ENCODE measurements at regions not wholly inside any gene's neighbourhood (a gene's known extent, or its start where the extent isn't known, plus 50 kb on each side); places are given as distances from the start of the nearest gene placed in this dataset.

DNA sequence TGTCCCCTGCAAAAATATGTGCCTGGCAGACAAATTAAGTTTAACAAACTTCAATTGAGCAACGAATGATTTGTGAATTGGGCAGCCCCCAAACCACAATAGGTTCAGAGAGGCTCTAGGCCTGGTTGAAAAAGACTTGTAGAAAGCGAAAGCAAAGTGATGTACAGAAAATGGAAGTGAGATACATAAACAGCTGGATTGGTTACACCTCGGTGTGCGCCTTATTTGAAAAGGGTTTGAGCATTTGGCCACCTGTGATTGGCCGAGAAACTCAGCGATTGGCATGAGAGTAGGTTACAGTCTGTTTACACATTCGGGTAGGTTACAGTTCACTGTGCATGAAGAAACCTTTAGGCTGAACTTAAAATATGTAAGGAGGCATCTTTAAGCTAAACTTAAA, 136.9 kb downstream of the CD83 start:
- DNase-seq (ENCODE audit: low read depth): no peak

GRCh38 chr6:14255916-14256315, 138.3 kb downstream of the CD83 start:
- no peak for DNase-seq (ENCODE audit: low read depth)

DNA sequence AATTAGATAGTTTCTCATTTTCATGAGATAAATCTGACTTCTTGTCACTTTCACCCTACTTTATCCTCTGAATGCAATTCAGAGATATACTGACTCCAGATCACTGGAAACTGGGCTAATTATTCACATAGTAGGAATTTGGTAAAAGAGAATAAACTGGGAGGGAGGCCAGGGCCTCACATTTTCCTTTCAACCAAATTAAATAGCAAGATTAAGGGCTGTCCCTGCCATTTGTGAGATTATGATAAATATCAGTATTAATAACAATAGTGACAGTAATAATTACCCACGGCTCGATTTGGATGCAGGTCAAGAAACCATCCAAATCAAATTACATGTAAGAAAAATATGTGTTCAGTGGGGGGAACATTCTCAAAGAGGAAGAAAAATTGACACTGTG, 140.5 kb downstream of the CD83 start:
- DNase-seq (ENCODE audit: low read depth): no peak

- no peak for DNase-seq (ENCODE audit: low read depth)
Measured at GRCh38 chr6:14258695-14259593, 141.4 kb downstream of the CD83 start.

GRCh38 chr6:14259594-14260152, 142.1 kb downstream of the CD83 start:
- DNase-seq (ENCODE audit: low read depth): no peak

GRCh38 chr6:14260839-14261238, 143.3 kb downstream of the CD83 start:
- no peak for DNase-seq (ENCODE audit: low read depth)

DNA sequence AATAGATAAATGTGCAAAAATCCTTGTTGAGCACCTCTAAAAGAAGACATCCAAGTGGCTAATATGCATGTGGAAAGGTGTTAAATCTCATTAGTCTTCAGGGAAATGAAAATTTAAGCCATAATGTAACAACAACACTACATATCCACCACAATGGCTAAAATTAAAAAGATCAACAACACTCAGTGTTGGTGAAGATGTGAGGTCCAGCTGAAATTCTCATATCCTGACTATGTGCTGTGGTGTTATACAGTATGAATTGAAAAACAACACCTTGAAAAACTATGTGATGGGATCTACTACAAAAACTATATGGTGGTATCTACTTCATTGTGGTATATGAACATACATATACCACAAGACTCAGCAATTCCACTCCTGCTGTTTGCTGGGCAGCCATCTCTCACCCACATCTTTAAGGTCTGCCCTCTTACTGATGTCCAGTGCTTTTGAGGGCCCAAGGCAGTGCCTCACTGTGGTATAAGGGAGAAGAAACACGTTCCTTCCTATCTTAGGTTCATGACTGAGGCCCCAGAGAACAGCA, 146.4 kb downstream of the CD83 start:
- no peak for DNase-seq (ENCODE audit: low read depth)

- no peak for DNase-seq (ENCODE audit: low read depth)
Measured at GRCh38 chr6:14265049-14266021, 147.8 kb downstream of the CD83 start.

- DNase-seq (ENCODE audit: low read depth): no peak
Measured at GRCh38 chr6:14266266-14266665, 148.7 kb downstream of the CD83 start.

DNA sequence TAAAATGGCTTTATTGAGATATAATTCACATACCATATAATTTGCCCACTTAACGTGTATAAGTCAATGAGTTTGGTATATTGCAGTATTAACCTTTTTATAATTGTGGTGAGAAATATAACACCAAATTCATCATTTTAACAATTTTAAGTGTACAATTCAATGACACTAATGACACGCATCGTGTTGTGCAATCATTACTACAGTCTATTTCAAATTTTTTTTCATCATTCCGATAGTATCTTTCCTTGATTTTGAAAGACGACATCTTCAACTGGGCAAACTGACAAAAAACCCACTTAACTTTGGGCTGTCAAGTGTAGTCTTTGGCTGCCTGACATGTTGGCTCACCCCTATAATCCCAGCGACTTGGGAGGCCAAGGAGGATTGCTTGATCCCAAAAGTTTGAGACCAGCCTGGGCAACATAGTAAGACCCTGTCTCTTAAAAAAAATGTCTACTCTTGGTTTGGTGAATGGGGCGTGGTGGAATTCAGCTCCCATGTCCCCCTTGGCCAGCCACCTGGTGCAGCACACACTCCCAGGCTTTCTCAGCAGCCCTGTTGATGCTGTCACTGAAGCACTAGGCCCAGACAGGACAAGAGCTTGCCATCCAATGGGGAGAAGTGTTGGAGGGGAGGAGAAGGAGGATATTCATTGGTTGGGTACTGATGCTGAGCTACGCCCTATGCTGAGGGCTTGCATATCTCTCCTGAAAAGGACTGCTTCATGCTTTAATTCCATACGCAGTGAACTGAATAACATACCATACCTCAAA, 150.5 kb downstream of the CD83 start:
- DNase-seq (ENCODE audit: low read depth): no peak

- no peak for DNase-seq (ENCODE audit: low read depth)
Measured at GRCh38 chr6:14269436-14269835, 151.9 kb downstream of the CD83 start.

GRCh38 chr6:14270142-14270893, 152.7 kb downstream of the CD83 start:
- DNase-seq (ENCODE audit: low read depth): no peak

DNA sequence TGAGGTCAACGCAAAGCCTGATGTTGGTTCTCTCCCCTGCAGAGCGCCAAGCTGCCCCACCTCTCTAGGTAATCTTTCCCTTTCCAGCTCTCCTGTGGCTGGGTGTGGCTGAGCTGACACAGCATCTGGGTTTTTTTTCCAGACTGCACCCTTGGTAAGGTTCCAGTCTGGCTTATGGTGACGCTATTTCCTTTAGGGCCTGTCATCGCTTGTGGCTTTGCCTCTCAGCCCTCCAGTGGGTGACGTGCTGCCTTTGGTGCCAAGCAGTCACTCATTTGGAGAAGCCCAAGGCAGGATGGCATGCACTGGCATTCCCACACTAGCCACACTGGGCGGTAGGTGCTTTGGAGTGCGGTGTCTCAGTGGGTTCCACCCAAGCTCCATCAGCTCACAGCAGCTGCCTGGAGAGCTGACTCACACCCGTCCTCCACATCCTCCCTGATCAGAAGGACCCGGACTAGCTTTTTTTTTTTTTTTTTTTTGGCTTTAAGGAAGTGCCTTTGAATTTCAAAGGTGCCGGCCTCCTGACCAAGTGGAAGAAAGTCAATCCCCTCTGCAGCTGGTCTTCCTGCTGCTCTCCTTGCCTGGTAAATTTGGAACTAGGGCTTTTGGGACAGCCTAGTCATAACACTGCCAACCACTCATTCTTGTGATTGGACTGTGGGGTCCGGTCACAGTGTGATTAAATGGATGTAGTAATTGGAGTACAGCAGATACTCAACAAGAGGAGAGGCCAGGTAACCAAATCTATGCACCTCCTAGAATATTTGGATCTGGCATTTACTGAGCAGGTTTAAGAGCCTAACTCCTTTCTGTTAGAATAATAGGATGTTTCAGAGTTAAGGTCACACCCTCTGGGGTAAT, 153.6 kb downstream of the CD83 start:
- no peak for DNase-seq (ENCODE audit: low read depth)

GRCh38 chr6:14271789-14272736, 154.5 kb downstream of the CD83 start:
- DNase-seq (ENCODE audit: low read depth): no peak

GRCh38 chr6:14272737-14273085, 155.1 kb downstream of the CD83 start:
- no peak for DNase-seq (ENCODE audit: low read depth)

DNA sequence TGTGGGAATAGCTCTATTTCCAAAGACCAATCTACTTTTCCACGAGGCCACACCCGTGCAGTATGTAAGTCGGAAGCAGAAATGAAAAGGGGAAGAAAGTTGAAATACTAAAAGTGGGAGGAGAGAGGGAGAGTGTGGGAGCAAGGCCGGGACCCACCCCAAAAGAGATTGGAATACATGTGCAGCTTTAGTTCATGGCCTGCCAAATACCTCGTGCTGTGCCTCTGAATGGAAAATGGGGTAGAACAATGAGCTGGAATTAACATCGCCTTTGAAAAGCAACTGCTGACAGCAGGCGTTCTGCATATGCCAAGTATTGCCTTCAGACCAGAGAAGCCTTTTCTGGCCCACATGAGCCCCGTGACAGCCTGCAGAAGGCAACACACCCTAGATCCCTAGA, 155.6 kb downstream of the CD83 start:
- no peak for DNase-seq (ENCODE audit: low read depth)

- no peak for DNase-seq (ENCODE audit: low read depth)
Measured at GRCh38 chr6:14274016-14274415, 156.4 kb downstream of the CD83 start.
